ENCODE measurements at regions not wholly inside any gene's neighbourhood (a gene's known extent, or its start where the extent isn't known, plus 50 kb on each side); places are given as distances from the start of the nearest gene placed in this dataset.

GRCh38 chr4:19835429-19835828, 416.3 kb upstream of the SLIT2 start:
- TF ChIP-seq CTCF (IDR thresholded peaks at IDR 0.05), result no peak
- no peak for TF ChIP-seq POLR2A (IDR thresholded peaks at IDR 0.05)

All from esophagus squamous epithelium (tissue), 4 donors.